Ishikawa (cell line): ENCODE measurements at regions not wholly inside any gene's neighbourhood (a gene's known extent, or its start where the extent isn't known, plus 50 kb on each side); places are given as distances from the start of the nearest gene placed in this dataset.

Experiments used
- CEBPB ChIP-seq: IDR thresholded peaks from 2 replicates; pipeline ENCODE4 v1.6.1; 2012
- CREB1 ChIP-seq: IDR thresholded peaks from 2 replicates; pipeline ENCODE4 v1.6.1; 2012; ENCODE audit warnings: low read depth
- EGR1 ChIP-seq: IDR thresholded peaks from 2 replicates; pipeline ENCODE4 v1.6.1; 2012
- EP300 ChIP-seq: IDR thresholded peaks from 2 replicates; pipeline ENCODE4 v1.6.1; 2012; ENCODE audit warnings: borderline replicate concordance
- FOXM1 ChIP-seq: IDR thresholded peaks from 2 replicates; pipeline ENCODE4 v1.6.1; 2012; ENCODE audit warnings: low read depth, borderline replicate concordance
- NFIC ChIP-seq: IDR thresholded peaks from 2 replicates; pipeline ENCODE4 v1.6.1; 2012
- RAD21 ChIP-seq: IDR thresholded peaks from 2 replicates; pipeline ENCODE4 v1.6.1; 2012; ENCODE audit warnings: low read depth
- TAF1 ChIP-seq: IDR thresholded peaks from 2 replicates; pipeline ENCODE4 v1.6.1; 2012; ENCODE audit warnings: low read depth, mild to moderate bottlenecking
- TCF12 ChIP-seq: IDR thresholded peaks from 2 replicates; pipeline ENCODE4 v1.6.1; 2012; ENCODE audit warnings: low read depth
- TEAD4 ChIP-seq: IDR thresholded peaks from 2 replicates; pipeline ENCODE4 v1.6.1; 2012
- YY1 ChIP-seq: IDR thresholded peaks from 2 replicates; pipeline ENCODE4 v1.6.1; 2012; ENCODE audit warnings: low read depth
- ZBTB7A ChIP-seq: IDR thresholded peaks from 2 replicates; pipeline ENCODE4 v1.6.1; 2012; ENCODE audit warnings: low read depth
- TF ChIP-seq, protein P1 (sequence below): IDR thresholded peaks from 2 replicates; pipeline ENCODE4 v1.6.1; 2012
- TF ChIP-seq, protein P2 (sequence below): IDR thresholded peaks from 2 replicates; pipeline ENCODE4 v1.6.1; 2012; ENCODE audit warnings: low read depth, mild to moderate bottlenecking
- TF ChIP-seq, protein P3 (sequence below): IDR thresholded peaks from 2 replicates; pipeline ENCODE4 v1.6.1; 2012

GRCh38 chr1:221979444-221980032, 237.6 kb upstream of the DUSP10 start:
- TF ChIP-seq TEAD4 (0 out of 2 replicates have a peak, but pooled peaks have one; percentile 27), TCF12 (no peak)
- TF ChIP-seq, protein P1, sequence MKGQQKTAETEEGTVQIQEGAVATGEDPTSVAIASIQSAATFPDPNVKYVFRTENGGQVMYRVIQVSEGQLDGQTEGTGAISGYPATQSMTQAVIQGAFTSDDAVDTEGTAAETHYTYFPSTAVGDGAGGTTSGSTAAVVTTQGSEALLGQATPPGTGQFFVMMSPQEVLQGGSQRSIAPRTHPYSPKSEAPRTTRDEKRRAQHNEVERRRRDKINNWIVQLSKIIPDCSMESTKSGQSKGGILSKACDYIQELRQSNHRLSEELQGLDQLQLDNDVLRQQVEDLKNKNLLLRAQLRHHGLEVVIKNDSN, result no peak

- TF ChIP-seq EGR1 (no peak), YY1 (no peak), ZBTB7A (no peak), CREB1 (no peak)
- TF ChIP-seq, protein P1, result no peak
- TF ChIP-seq, protein P2, sequence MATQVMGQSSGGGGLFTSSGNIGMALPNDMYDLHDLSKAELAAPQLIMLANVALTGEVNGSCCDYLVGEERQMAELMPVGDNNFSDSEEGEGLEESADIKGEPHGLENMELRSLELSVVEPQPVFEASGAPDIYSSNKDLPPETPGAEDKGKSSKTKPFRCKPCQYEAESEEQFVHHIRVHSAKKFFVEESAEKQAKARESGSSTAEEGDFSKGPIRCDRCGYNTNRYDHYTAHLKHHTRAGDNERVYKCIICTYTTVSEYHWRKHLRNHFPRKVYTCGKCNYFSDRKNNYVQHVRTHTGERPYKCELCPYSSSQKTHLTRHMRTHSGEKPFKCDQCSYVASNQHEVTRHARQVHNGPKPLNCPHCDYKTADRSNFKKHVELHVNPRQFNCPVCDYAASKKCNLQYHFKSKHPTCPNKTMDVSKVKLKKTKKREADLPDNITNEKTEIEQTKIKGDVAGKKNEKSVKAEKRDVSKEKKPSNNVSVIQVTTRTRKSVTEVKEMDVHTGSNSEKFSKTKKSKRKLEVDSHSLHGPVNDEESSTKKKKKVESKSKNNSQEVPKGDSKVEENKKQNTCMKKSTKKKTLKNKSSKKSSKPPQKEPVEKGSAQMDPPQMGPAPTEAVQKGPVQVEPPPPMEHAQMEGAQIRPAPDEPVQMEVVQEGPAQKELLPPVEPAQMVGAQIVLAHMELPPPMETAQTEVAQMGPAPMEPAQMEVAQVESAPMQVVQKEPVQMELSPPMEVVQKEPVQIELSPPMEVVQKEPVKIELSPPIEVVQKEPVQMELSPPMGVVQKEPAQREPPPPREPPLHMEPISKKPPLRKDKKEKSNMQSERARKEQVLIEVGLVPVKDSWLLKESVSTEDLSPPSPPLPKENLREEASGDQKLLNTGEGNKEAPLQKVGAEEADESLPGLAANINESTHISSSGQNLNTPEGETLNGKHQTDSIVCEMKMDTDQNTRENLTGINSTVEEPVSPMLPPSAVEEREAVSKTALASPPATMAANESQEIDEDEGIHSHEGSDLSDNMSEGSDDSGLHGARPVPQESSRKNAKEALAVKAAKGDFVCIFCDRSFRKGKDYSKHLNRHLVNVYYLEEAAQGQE, result no peak
Observed at GRCh38 chr1:221972276-221973235, 230.7 kb upstream of the DUSP10 start.

DNA sequence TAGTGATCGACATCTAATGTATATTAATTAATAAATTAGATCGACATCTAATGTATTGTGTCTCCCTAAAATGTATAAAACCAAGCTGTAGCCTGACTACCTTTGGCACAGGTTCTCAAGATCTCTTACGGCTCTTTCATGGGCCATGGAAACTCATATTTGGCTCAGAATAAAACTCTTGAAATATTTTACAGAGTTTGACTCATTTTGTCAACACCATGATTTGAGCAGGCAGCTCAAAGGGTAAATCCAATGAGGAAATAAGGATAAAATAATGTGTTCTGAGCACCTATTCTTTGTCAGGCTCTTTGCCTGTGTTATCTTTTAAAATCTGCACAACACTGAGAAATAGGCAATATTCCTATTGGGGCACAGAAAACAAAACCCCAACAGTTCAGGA, 223.4 kb upstream of the DUSP10 start:
- TF ChIP-seq, protein P1, result no peak
- no peak for TF ChIP-seq ZBTB7A
- no peak for TF ChIP-seq EGR1
- TF ChIP-seq NFIC, result no peak
- TF ChIP-seq, protein P2, result no peak
- no peak for TF ChIP-seq CREB1
- TF ChIP-seq FOXM1, result no peak
- TF ChIP-seq CEBPB, result no peak
- no peak for TF ChIP-seq EP300
- TF ChIP-seq, protein P3, sequence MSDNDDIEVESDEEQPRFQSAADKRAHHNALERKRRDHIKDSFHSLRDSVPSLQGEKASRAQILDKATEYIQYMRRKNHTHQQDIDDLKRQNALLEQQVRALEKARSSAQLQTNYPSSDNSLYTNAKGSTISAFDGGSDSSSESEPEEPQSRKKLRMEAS, result no peak
- TF ChIP-seq YY1, result no peak
- no peak for TF ChIP-seq RAD21
- no peak for TF ChIP-seq TAF1
- TF ChIP-seq TEAD4, result no peak
- no peak for TF ChIP-seq TCF12

GRCh38 chr1:221963742-221964141, 221.9 kb upstream of the DUSP10 start:
- no peak for TF ChIP-seq ZBTB7A
- no peak for TF ChIP-seq YY1
- no peak for TF ChIP-seq RAD21
- TF ChIP-seq TEAD4, result no peak
- TF ChIP-seq, protein P2, result no peak
- no peak for TF ChIP-seq TAF1
- no peak for TF ChIP-seq CREB1
- TF ChIP-seq EGR1, result no peak
- TF ChIP-seq, protein P3, result no peak
- TF ChIP-seq FOXM1, result no peak
- TF ChIP-seq, protein P1, result no peak
- no peak for TF ChIP-seq EP300
- TF ChIP-seq TCF12, result no peak
